ENCODE measurements at regions not wholly inside any gene's neighbourhood (a gene's known extent, or its start where the extent isn't known, plus 50 kb on each side); places are given as distances from the start of the nearest gene placed in this dataset.

DNA sequence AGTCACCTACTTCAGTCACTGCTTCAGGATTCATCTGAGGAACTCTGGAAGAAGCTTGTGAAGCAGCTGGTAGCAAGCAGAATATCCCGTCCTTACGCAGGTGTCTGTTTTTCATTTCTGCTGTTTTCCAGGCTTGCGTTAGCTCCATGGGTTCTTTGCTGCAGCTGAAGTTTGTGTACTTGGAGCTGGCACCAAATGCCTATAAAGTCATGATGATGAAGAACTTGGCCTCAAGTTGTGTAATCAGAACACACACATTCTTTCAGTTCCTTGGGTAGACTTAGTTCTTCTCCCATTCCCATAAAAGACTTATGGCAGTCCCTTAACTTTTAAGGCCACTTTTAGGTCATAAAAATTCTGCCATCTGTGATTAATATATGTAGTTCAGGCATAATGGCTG lies 116.7 kb downstream of the LRRC70 start:
- TF ChIP-seq, protein P1, sequence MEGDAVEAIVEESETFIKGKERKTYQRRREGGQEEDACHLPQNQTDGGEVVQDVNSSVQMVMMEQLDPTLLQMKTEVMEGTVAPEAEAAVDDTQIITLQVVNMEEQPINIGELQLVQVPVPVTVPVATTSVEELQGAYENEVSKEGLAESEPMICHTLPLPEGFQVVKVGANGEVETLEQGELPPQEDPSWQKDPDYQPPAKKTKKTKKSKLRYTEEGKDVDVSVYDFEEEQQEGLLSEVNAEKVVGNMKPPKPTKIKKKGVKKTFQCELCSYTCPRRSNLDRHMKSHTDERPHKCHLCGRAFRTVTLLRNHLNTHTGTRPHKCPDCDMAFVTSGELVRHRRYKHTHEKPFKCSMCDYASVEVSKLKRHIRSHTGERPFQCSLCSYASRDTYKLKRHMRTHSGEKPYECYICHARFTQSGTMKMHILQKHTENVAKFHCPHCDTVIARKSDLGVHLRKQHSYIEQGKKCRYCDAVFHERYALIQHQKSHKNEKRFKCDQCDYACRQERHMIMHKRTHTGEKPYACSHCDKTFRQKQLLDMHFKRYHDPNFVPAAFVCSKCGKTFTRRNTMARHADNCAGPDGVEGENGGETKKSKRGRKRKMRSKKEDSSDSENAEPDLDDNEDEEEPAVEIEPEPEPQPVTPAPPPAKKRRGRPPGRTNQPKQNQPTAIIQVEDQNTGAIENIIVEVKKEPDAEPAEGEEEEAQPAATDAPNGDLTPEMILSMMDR (conservative IDR thresholded peaks at IDR 0.05; ENCODE audit: low read depth, low read length): no peak
- Histone ChIP-seq H4K20me1 (ENCODE audit: insufficient read depth) (no peaks in the 10 kb centered on the region), H3K79me2 (ENCODE audit: insufficient read depth, low read depth) (no peaks in the 10 kb centered on the region), H3K27me3 (ENCODE audit: insufficient read depth, low read depth) (no peaks in the 10 kb centered on the region), H3K27ac (no peak overlapping the region; the same call in 1 of the 2 replicates), H3K36me3 (ENCODE audit: insufficient read depth) (no peaks in the 10 kb centered on the region), H3K9ac (no peak overlapping the region), H3K4me1 (ENCODE audit: low read depth, poor library complexity, severe bottlenecking) (peaks cover 82% of the 10 kb centered on the region), H3K4me3 (IDR thresholded peaks at IDR 0.05; ENCODE audit: insufficient read depth, low read depth, low read length) (no peak overlapping the region), H3K4me2 (no peak overlapping the region), H2AFZ (ENCODE audit: low read depth) (no peak overlapping the region)

DNA sequence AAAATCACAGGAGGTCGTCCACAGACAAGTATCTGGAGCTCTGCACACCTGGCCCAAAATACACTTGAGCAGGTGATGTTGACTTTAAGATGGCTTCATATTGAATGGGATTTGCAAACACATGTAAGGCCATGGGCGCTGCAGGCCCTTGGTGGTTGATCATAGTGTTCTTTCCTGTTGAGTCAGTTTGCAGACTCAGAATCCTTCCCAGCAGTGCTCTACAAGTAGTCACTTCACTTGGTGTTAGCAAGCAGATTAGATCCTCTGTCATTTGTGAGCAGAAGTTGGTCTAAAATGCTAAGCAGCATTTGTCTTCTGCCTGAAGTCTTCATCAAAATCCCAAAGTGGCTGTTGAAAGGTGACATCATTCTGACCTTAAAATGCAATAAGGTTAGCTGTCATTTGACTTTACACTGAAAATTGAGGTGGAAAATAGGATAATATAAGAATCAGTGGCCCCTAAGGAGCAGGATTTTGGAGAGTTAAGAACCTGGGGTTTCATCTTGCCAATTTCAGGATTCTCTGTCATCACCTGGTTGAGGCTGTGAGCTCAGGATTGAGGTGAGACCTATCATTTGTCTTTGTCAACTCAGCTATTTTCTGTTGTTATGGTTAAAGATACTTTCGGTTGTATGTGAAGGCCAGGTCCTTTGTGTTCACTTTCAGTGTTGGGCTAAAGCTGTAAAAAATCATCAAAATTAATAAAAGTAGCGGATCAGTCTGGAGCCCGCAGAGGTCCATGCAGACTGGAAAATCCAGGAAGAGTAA lies 114.5 kb downstream of the LRRC70 start:
- Histone ChIP-seq H3K27ac (peak overlapping the region; percentile 81), H3K4me2 (peak overlapping the region; percentile 52), H3K4me1 (ENCODE audit: low read depth, poor library complexity, severe bottlenecking) (peaks cover 79% of the 10 kb centered on the region), H3K36me3 (ENCODE audit: insufficient read depth) (no peaks in the 10 kb centered on the region), H2AFZ (ENCODE audit: low read depth) (peak overlapping the region; percentile 1; the same call in 1 of the 2 replicates), H3K4me3 (IDR thresholded peaks at IDR 0.05; ENCODE audit: insufficient read depth, low read depth, low read length) (no peak overlapping the region), H3K79me2 (ENCODE audit: insufficient read depth, low read depth) (no peaks in the 10 kb centered on the region), H3K27me3 (ENCODE audit: insufficient read depth, low read depth) (no peaks in the 10 kb centered on the region), H3K9ac (peak overlapping the region; percentile 4; the same call in 1 of the 2 replicates), H4K20me1 (ENCODE audit: insufficient read depth) (no peaks in the 10 kb centered on the region)
- TF ChIP-seq, protein P1 (conservative IDR thresholded peaks at IDR 0.05; ENCODE audit: low read depth, low read length): no peak

DNA sequence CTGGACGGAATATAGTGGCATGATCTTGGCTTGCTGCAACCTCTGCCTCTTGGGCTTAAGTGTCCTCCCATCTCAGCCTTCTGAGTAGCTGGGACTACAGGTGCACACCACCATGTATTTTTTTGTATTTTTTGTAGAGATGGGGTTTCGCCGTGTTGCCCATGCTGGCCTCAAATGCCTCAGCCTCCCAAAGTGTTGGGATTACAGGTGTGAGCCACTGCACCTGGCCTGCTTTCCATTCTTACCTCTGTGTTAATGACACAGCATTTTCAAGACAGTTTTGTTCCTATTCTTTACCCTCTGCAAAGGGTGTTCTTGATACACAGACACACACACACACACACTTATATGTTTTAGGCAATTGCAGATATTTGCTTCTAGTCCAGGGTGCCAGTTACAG lies 113.3 kb downstream of the LRRC70 start:
- H3K27me3 ChIP-seq (ENCODE audit: insufficient read depth, low read depth): no peaks in the 10 kb centered on the region
- no peak overlapping the region for H2AFZ ChIP-seq (ENCODE audit: low read depth)
- peak overlapping the region; percentile 52 for H3K4me2 ChIP-seq
- H3K27ac ChIP-seq: peak overlapping the region; percentile 81
- no peaks in the 10 kb centered on the region for H3K79me2 ChIP-seq (ENCODE audit: insufficient read depth, low read depth)
- H3K36me3 ChIP-seq (ENCODE audit: insufficient read depth): no peaks in the 10 kb centered on the region
- TF ChIP-seq, protein P1 (conservative IDR thresholded peaks at IDR 0.05; ENCODE audit: low read depth, low read length): no peak
- H4K20me1 ChIP-seq (ENCODE audit: insufficient read depth): no peaks in the 10 kb centered on the region
- H3K9ac ChIP-seq: peak overlapping the region; percentile 14; the same call in 1 of the 2 replicates
- no peak overlapping the region for H3K4me3 ChIP-seq (IDR thresholded peaks at IDR 0.05; ENCODE audit: insufficient read depth, low read depth, low read length)
- H3K4me1 ChIP-seq (ENCODE audit: low read depth, poor library complexity, severe bottlenecking): peaks cover 71% of the 10 kb centered on the region

DNA sequence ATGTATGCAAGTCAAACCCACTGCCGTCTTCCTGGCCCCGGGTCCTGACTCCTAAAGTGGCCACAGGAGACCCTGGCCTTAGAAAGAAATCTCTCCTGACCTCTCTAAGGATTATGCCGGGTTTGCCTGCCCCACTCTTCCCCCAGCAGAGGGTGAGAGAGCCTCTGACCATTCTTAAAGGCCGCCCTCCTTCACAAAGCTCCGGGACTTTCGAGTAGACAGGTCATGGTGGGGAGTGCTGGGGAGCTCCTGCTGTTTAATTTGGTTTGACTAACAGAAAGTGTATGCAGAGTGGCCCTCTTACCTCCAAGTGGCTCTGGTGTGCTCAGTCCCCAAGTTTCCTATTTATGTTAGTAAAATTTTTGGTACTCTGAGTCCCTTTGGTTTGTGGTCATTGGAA lies 111.8 kb downstream of the LRRC70 start:
- peak overlapping the region; percentile 84 for H2AFZ ChIP-seq (ENCODE audit: low read depth)

More for the DNA sequence above, 111.8 kb downstream of the LRRC70 start:
- H4K20me1 ChIP-seq (ENCODE audit: insufficient read depth): no peaks in the 10 kb centered on the region
- no peaks in the 10 kb centered on the region for H3K36me3 ChIP-seq (ENCODE audit: insufficient read depth)
- TF ChIP-seq, protein P1 (conservative IDR thresholded peaks at IDR 0.05; ENCODE audit: low read depth, low read length): no peak
- H3K79me2 ChIP-seq (ENCODE audit: insufficient read depth, low read depth): no peaks in the 10 kb centered on the region
- H3K9ac ChIP-seq: peak overlapping the region; percentile 58
- no peaks in the 10 kb centered on the region for H3K27me3 ChIP-seq (ENCODE audit: insufficient read depth, low read depth)
- H3K4me2 ChIP-seq: peak overlapping the region; percentile 52
- peaks cover 70% of the 10 kb centered on the region for H3K4me1 ChIP-seq (ENCODE audit: low read depth, poor library complexity, severe bottlenecking)
- no peak overlapping the region for H3K4me3 ChIP-seq (IDR thresholded peaks at IDR 0.05; ENCODE audit: insufficient read depth, low read depth, low read length)
- peak overlapping the region; percentile 81 for H3K27ac ChIP-seq
